Astrocyte (in vitro differentiated cells and primary cell): ENCODE measurements at regions not wholly inside any gene's neighbourhood (a gene's known extent, or its start where the extent isn't known, plus 50 kb on each side); places are given as distances from the start of the nearest gene placed in this dataset.
A peak's percentile ranks its signal among the peaks of the same experiment; 100 is the strongest.

Experiments
- DNase-seq: peaks from one replicate; pipeline ENCODE4 v3.0.0-alpha.2; 2010; ENCODE audit warnings: low read depth
- FAIRE-seq: peaks from 2 replicates; lab custom pipeline; 2011; peaks lifted over from hg19 to GRCh38; lab: Jason Lieb, UNC
- H2AFZ ChIP-seq: 2 replicates; pipeline ENCODE4 v1.6.0; 2012; ENCODE audit warnings: low read depth, low read length, inconsistent platforms
- H3K27ac ChIP-seq: 2 replicates; pipeline ENCODE4 v1.5.1; 2011; ENCODE audit warnings: low read depth, low read length, inconsistent platforms
- H3K27me3 ChIP-seq: 2 replicates; pipeline ENCODE4 v1.6.0; 2011; ENCODE audit warnings: low read length, inconsistent platforms; ENCODE audit not compliant: insufficient read depth
- H3K36me3 ChIP-seq: 2 replicates; pipeline ENCODE4 v1.5.1; 2011; ENCODE audit warnings: low read length, inconsistent platforms; ENCODE audit not compliant: insufficient read depth
- H3K4me1 ChIP-seq: 2 replicates; pipeline ENCODE4 v1.5.1; 2011; ENCODE audit warnings: low read length, inconsistent platforms; ENCODE audit not compliant: insufficient read depth
- H3K4me2 ChIP-seq: 2 replicates; pipeline ENCODE4 v1.6.0; 2012; ENCODE audit warnings: low read length, inconsistent platforms
- H3K4me3 ChIP-seq: 2 replicates; pipeline ENCODE4 v1.5.1; 2011; ENCODE audit warnings: low read depth, mild to moderate bottlenecking, low read length, inconsistent platforms; ENCODE audit not compliant: insufficient read depth
- H3K79me2 ChIP-seq: 2 replicates; pipeline ENCODE4 v1.6.0; 2012; ENCODE audit warnings: mild to moderate bottlenecking, low read length, inconsistent platforms; ENCODE audit not compliant: insufficient read depth
- H3K9ac ChIP-seq: 2 replicates; pipeline ENCODE4 v1.6.0; 2012; ENCODE audit warnings: mild to moderate bottlenecking, low read length, inconsistent platforms
- H3K9me3 ChIP-seq: 2 replicates; pipeline ENCODE4 v1.5.1; 2012; ENCODE audit warnings: low read depth, mild to moderate bottlenecking, low read length, inconsistent platforms; ENCODE audit not compliant: insufficient read depth
- H4K20me1 ChIP-seq: 2 replicates; pipeline ENCODE4 v1.6.0; 2012; ENCODE audit warnings: low read length, inconsistent platforms; ENCODE audit not compliant: insufficient read depth
- H3K27ac Mint-ChIP-seq: one replicate; pipeline ENCODE4 v1.8.0; 2021; ENCODE audit warnings: mild to moderate bottlenecking, mixed read lengths; ENCODE audit not compliant: unreplicated experiment
- H3K27me3 Mint-ChIP-seq: one replicate; pipeline ENCODE4 v1.8.0; 2021; ENCODE audit warnings: low read depth, mixed read lengths; ENCODE audit not compliant: unreplicated experiment
- H3K36me3 Mint-ChIP-seq: one replicate; pipeline ENCODE4 v1.8.0; 2021; ENCODE audit warnings: low read depth, mixed read lengths; ENCODE audit not compliant: unreplicated experiment
- H3K4me1 Mint-ChIP-seq: one replicate; pipeline ENCODE4 v1.8.0; 2021; ENCODE audit warnings: low read depth, mixed read lengths; ENCODE audit not compliant: unreplicated experiment
- H3K4me3 Mint-ChIP-seq: one replicate; pipeline ENCODE4 v1.8.0; 2021; ENCODE audit warnings: mild to moderate bottlenecking, moderate library complexity, mixed read lengths; ENCODE audit not compliant: unreplicated experiment
- H3K9me3 Mint-ChIP-seq: one replicate; pipeline ENCODE4 v1.8.0; 2021; ENCODE audit warnings: mild to moderate bottlenecking, mixed read lengths; ENCODE audit not compliant: unreplicated experiment
- EZH2 ChIP-seq: IDR thresholded peaks from 2 replicates; pipeline ENCODE4 v1.6.1; 2012; ENCODE audit warnings: mild to moderate bottlenecking, low read length, inconsistent platforms; ENCODE audit not compliant: insufficient read depth
- TF ChIP-seq, protein P1 (sequence below): IDR thresholded peaks from 2 replicates; pipeline ENCODE4 v1.5.1; 2011; ENCODE audit warnings: low read depth, mild to moderate bottlenecking, inconsistent platforms, low read length, moderate library complexity; ENCODE audit not compliant: insufficient read depth

DNA sequence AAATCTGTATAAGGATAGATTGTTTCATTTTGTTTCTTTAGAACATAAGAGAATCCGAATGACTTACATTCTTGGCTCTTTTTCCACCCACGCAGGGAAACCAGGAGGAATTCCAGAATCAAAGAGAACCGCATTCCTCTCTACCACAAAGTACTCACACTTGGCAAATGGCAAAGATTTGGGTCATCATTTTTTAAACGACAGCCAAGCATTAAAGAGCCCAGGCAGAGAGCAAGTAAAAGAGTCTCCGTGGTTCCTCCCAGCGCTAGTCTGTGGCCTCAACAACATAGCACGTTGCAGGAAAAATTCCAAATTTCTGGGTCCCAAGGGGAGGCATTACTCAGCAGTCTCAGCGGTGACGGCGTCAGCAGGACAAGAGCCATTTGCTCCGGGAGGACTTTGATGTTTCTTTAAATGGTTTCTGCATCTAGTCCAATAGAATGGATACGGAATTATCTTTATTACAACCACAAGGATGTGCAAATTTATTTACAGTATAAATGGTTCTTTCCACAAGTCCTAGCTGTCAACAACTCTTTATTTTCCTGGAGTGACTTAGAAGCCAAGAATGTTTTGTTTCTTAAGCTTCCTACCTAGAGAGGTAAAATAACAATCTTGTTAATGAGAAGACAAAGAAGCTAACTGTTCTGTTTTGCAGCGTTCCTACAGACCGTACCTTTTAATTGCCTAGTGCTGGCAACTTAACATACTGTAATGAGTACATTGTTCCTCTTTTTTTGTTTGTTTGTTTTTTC is 232.5 kb downstream of the SKIDA1 start:
- no peaks in the 10 kb centered on the region for H4K20me1 ChIP-seq
- DNase-seq (peak; percentile 99), FAIRE-seq (peak; percentile 98)
- peak overlapping the region; percentile 12 for H2AFZ ChIP-seq
- Mint-ChIP-seq H3K4me3 (peak overlapping the region; percentile 83), H3K9me3 (no peaks in the 10 kb centered on the region), H3K27ac (peak overlapping the region; percentile 97), H3K36me3 (no peaks in the 10 kb centered on the region), H3K4me1 (peaks cover 41% of the 10 kb centered on the region), H3K27me3 (no peaks in the 10 kb centered on the region)
- no peaks in the 10 kb centered on the region for H3K79me2 ChIP-seq
- H3K4me2 ChIP-seq, result peak overlapping the region; percentile 85
- H3K27me3 ChIP-seq, result no peaks in the 10 kb centered on the region
- H3K4me1 ChIP-seq, result peaks cover 27% of the 10 kb centered on the region
- H3K9me3 ChIP-seq, result no peaks in the 10 kb centered on the region
- no peaks in the 10 kb centered on the region for H3K36me3 ChIP-seq
- peak overlapping the region; percentile 58 for H3K4me3 ChIP-seq
- TF ChIP-seq EZH2, result no peak
- H3K9ac ChIP-seq, result peak overlapping the region; percentile 70
- H3K27ac ChIP-seq, result peak overlapping the region; percentile 76

DNA sequence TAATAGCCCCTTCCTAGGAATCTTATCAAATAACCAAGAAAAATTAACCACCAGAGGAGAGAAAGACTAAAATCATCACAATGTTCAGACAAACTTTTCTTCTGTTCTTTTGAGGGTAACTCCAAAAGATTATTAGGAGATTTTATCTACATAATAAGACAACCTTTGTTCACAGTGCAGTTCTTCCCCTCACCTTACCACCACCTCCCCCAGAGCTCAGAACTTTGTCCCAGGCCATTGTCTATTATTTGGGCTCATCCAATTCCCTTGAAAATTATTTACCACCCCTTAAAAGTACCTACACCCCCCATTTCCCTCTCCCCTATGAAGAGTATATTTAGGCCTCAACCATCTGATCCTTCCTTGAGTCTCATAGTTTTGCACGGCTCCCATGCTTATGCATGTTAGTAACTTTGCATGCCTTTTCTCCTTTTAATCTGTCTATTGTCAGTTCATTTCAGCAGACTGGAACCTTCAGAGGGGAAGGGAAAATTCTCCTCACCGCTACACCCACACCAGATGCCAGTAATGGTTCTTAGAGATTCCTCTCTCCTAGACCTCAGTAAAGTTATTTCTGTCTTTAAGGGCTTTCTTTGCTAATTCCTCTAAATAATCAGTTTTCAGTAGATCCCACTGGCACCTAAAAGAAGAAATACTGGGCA is 234.9 kb downstream of the SKIDA1 start:
- no peaks in the 10 kb centered on the region for H3K9me3 ChIP-seq
- Mint-ChIP-seq H3K27me3 (no peaks in the 10 kb centered on the region), H3K27ac (peak overlapping the region; percentile 97), H3K9me3 (no peaks in the 10 kb centered on the region), H3K4me3 (peak overlapping the region; percentile 56), H3K36me3 (no peaks in the 10 kb centered on the region), H3K4me1 (peaks cover 49% of the 10 kb centered on the region)
- H3K4me2 ChIP-seq, result no peak overlapping the region
- DNase-seq (peak; percentile 30), FAIRE-seq (no peak)
- H2AFZ ChIP-seq, result no peak overlapping the region
- no peak overlapping the region for H3K9ac ChIP-seq
- no peak overlapping the region for H3K4me3 ChIP-seq
- H3K27me3 ChIP-seq, result no peaks in the 10 kb centered on the region
- H3K79me2 ChIP-seq, result no peaks in the 10 kb centered on the region
- H4K20me1 ChIP-seq, result no peaks in the 10 kb centered on the region
- TF ChIP-seq, protein P1, sequence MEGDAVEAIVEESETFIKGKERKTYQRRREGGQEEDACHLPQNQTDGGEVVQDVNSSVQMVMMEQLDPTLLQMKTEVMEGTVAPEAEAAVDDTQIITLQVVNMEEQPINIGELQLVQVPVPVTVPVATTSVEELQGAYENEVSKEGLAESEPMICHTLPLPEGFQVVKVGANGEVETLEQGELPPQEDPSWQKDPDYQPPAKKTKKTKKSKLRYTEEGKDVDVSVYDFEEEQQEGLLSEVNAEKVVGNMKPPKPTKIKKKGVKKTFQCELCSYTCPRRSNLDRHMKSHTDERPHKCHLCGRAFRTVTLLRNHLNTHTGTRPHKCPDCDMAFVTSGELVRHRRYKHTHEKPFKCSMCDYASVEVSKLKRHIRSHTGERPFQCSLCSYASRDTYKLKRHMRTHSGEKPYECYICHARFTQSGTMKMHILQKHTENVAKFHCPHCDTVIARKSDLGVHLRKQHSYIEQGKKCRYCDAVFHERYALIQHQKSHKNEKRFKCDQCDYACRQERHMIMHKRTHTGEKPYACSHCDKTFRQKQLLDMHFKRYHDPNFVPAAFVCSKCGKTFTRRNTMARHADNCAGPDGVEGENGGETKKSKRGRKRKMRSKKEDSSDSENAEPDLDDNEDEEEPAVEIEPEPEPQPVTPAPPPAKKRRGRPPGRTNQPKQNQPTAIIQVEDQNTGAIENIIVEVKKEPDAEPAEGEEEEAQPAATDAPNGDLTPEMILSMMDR, result no peak
- no peaks in the 10 kb centered on the region for H3K36me3 ChIP-seq
- H3K27ac ChIP-seq, result no peak overlapping the region
- H3K4me1 ChIP-seq, result peaks cover 27% of the 10 kb centered on the region

DNA sequence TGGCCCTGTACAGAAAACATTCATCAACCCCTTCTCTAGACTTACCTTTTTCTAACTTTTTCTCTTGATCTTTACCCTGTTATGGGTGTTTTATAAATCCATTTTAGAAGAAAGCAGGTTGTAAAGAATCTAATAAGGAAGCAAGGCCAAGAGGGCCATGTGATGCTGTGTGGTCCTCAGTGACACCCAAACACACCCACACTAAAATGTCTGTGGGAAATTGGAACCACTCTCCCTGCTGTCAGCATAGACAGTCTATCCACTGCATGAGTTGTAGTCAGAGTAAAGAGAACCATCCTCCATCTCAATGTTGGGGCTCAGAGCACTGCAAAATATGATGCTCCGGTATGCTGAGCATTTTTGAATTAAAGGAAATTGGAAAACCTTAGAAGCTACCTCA is 235.5 kb downstream of the SKIDA1 start:
- H3K27ac Mint-ChIP-seq, result peak overlapping the region; percentile 97
- H3K4me2 ChIP-seq, result no peak overlapping the region

More for the DNA sequence above, 235.5 kb downstream of the SKIDA1 start:
- Histone ChIP-seq H3K9me3 (no peaks in the 10 kb centered on the region), H3K27me3 (no peaks in the 10 kb centered on the region), H3K4me3 (no peak overlapping the region), H3K9ac (no peak overlapping the region), H3K27ac (no peak overlapping the region), H2AFZ (no peak overlapping the region), H3K36me3 (no peaks in the 10 kb centered on the region), H3K4me1 (peaks cover 27% of the 10 kb centered on the region), H3K79me2 (no peaks in the 10 kb centered on the region), H4K20me1 (no peaks in the 10 kb centered on the region)
- Mint-ChIP-seq H3K9me3 (no peaks in the 10 kb centered on the region), H3K36me3 (no peaks in the 10 kb centered on the region), H3K4me1 (peaks cover 53% of the 10 kb centered on the region), H3K27me3 (no peaks in the 10 kb centered on the region), H3K4me3 (no peak overlapping the region)
- DNase-seq (no peak), FAIRE-seq (no peak)
- TF ChIP-seq EZH2, result no peak
- TF ChIP-seq, protein P1, result no peak
